ENCODE measurements at regions not wholly inside any gene's neighbourhood (a gene's known extent, or its start where the extent isn't known, plus 50 kb on each side); places are given as distances from the start of the nearest gene placed in this dataset.

DNA sequence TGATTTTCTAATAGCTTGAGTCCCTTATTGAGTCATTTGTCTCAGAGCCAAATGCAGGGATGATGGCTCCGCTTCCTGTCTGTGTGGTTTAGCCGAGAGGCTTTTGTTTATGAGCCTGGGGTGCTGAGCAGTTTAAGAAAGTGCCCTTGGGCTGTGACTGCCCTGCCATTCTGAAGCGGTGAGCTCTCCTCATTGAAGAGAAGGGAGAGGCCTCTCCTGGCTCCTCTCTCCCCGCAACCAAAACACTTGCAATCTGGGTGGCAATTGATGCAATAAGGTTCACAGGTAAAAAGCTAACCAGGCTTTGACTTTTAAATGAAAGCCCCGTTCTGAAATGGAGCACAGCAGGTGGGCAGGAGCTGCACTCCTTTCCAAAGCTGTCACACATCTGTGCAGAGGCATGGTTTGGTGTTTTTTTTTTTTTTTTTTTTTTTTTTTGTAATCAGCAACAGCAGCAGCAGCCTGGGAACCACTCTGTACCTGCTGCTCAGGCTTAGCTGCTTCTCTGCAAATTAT, 403.7 kb downstream of the SIPA1L2 start:
- Histone ChIP-seq H3K27me3 (ENCODE audit: control insufficient read depth, insufficient read depth, low read length, poor library complexity, severe bottlenecking) (peaks cover 4% of the 10 kb centered on the region), H3K4me1 (ENCODE audit: control insufficient read depth, insufficient read depth, low read length) (peaks cover 26% of the 10 kb centered on the region), H3K9me3 (ENCODE audit: control insufficient read depth, low read length) (no peaks in the 10 kb centered on the region), H3K36me3 (ENCODE audit: control insufficient read depth, insufficient read depth, low read length) (no peaks in the 10 kb centered on the region), H3K4me3 (ENCODE audit: insufficient read depth, low read depth, low read length) (no peak overlapping the region), H3K27ac (ENCODE audit: insufficient read depth, low read depth, low read length, poor library complexity, severe bottlenecking) (no peak overlapping the region)
- WGBS, 2 experiments = 3% methylated on average over 5 of the region's 5 CpGs

DNA sequence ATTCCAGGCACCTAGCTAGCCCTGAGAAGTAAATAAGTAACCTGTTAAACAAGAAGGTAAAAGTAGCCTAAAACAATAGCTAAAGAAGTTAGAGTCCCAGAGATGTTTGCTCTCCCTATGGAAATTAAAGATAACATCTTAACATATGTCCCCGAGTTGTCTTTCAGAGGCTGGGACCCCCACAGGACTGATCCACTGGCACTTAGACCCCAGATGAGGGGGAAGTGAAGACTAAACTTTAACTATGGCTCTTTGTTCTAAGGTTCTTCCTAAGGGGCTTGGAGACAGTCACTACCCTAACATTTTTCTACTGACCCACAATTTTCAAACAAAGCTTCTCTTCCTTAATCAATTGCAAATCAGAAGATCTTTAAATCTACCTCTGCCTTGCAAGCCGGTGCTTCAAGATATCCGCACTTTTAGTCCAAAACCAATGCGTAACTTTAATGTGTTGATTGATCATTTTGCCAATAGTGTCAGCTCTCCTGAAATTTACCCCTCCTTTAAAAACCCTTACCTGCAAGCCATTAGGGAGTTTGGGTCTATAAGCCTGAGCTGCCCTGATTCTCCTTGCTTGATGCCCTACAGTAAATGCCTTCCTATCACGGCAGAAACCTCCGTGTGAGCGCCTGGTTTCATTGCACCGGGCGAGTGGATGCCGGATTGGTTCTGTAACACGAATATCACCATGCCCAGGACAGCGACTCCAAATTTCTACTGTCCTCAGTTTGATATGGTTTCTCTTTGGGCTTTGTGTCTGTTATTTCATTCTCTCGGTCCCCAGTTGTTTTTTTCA, 404.4 kb downstream of the SIPA1L2 start:
- H3K4me3 ChIP-seq (ENCODE audit: insufficient read depth, low read depth, low read length) = no peak overlapping the region
- no peaks in the 10 kb centered on the region for H3K36me3 ChIP-seq (ENCODE audit: control insufficient read depth, insufficient read depth, low read length)
- H3K9me3 ChIP-seq (ENCODE audit: control insufficient read depth, low read length) = no peaks in the 10 kb centered on the region
- H3K27me3 ChIP-seq (ENCODE audit: control insufficient read depth, insufficient read depth, low read length, poor library complexity, severe bottlenecking) = peaks cover 4% of the 10 kb centered on the region
- H3K4me1 ChIP-seq (ENCODE audit: control insufficient read depth, insufficient read depth, low read length) = peaks cover 26% of the 10 kb centered on the region
- no peak overlapping the region for H3K27ac ChIP-seq (ENCODE audit: insufficient read depth, low read depth, low read length, poor library complexity, severe bottlenecking)
- 47 to 48% methylated on average over 13 of the region's 13 CpGs for WGBS, 2 experiments

DNA sequence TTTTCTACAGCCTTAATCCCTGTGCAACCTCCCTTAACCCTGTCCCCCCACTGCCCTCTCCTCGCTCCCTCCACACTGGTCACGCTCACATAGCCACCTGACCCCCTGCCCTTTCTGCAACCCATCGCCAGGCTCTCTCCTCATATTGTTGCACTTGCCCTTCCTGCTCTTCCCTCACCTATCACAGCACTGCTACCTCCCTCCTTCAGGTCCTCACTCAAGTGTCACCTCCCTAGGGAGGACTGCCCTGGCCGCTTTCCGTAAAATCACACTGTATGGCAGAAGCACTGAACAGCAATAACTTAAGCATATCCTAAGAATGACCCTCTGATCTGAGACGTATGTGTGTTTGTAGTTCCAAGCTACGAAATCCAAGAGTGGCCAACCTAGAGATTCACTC, 406.0 kb downstream of the SIPA1L2 start:
- H3K9me3 ChIP-seq (ENCODE audit: control insufficient read depth, low read length) = no peaks in the 10 kb centered on the region
- no peaks in the 10 kb centered on the region for H3K36me3 ChIP-seq (ENCODE audit: control insufficient read depth, insufficient read depth, low read length)
- peaks cover 4% of the 10 kb centered on the region for H3K27me3 ChIP-seq (ENCODE audit: control insufficient read depth, insufficient read depth, low read length, poor library complexity, severe bottlenecking)
- H3K4me1 ChIP-seq (ENCODE audit: control insufficient read depth, insufficient read depth, low read length) = peaks cover 26% of the 10 kb centered on the region
- H3K4me3 ChIP-seq (ENCODE audit: insufficient read depth, low read depth, low read length) = no peak overlapping the region
- 93 to 96% methylated on average over 7 of the region's 7 CpGs for WGBS, 2 experiments
- H3K27ac ChIP-seq (ENCODE audit: insufficient read depth, low read depth, low read length, poor library complexity, severe bottlenecking) = no peak overlapping the region

DNA sequence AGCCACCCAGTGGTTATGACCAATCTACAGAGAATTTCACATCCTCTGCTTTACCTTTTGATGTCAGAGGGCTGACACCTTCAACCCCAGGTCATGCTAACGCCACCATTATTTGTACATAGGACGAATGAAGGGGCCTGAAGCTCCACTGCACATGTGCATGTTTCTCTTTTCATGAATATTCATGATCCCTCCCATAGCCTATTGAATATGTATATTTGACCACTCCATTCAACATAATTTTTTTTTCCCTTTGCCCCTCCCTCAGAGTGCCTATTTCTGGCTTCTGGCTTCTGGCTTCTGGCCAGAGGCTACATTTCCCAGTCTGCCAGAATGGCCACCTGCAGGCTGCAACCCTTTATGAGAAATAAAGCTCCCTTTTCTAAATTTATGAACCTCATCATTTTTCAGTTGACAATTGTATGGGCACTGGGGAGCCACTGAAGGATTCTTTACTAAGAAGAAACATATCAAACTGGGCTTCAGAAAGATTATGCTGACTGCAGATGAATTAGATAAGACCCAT, 406.7 kb downstream of the SIPA1L2 start:
- Histone ChIP-seq H3K9me3 (ENCODE audit: control insufficient read depth, low read length) (no peaks in the 10 kb centered on the region), H3K27ac (ENCODE audit: insufficient read depth, low read depth, low read length, poor library complexity, severe bottlenecking) (no peak overlapping the region), H3K4me3 (ENCODE audit: insufficient read depth, low read depth, low read length) (no peak overlapping the region), H3K36me3 (ENCODE audit: control insufficient read depth, insufficient read depth, low read length) (no peaks in the 10 kb centered on the region), H3K27me3 (ENCODE audit: control insufficient read depth, insufficient read depth, low read length, poor library complexity, severe bottlenecking) (peaks cover 4% of the 10 kb centered on the region), H3K4me1 (ENCODE audit: control insufficient read depth, insufficient read depth, low read length) (peaks cover 26% of the 10 kb centered on the region)
- WGBS, 2 experiments = 90 to 94% methylated on average over 2 of the region's 2 CpGs

DNA sequence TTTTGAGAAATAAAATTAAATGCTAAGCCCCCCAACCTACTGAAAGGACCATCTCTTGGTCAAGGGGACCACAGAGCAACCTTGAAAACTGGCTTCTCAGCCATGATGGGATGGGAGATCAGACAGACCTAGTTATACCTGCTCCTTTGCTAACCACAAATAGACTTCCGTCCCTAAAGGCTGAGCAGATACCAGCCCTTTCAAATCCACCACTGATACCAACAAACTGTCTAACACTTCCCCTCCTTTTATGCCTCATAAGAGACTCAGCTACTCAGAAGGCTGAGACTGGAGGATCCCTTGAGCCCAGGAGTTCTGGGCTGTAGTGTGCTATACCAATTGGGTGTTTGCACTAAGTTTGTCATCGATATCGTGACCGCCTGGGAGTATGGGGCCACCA, 407.3 kb downstream of the SIPA1L2 start:
- no peaks in the 10 kb centered on the region for H3K9me3 ChIP-seq (ENCODE audit: control insufficient read depth, low read length)
- H3K4me3 ChIP-seq (ENCODE audit: insufficient read depth, low read depth, low read length) = no peak overlapping the region
- no peaks in the 10 kb centered on the region for H3K36me3 ChIP-seq (ENCODE audit: control insufficient read depth, insufficient read depth, low read length)
- H3K27ac ChIP-seq (ENCODE audit: insufficient read depth, low read depth, low read length, poor library complexity, severe bottlenecking) = no peak overlapping the region
- H3K27me3 ChIP-seq (ENCODE audit: control insufficient read depth, insufficient read depth, low read length, poor library complexity, severe bottlenecking) = peaks cover 4% of the 10 kb centered on the region
- WGBS, 2 experiments = 95 to 96% methylated on average over 4 of the region's 4 CpGs
- peaks cover 25% of the 10 kb centered on the region for H3K4me1 ChIP-seq (ENCODE audit: control insufficient read depth, insufficient read depth, low read length)

DNA sequence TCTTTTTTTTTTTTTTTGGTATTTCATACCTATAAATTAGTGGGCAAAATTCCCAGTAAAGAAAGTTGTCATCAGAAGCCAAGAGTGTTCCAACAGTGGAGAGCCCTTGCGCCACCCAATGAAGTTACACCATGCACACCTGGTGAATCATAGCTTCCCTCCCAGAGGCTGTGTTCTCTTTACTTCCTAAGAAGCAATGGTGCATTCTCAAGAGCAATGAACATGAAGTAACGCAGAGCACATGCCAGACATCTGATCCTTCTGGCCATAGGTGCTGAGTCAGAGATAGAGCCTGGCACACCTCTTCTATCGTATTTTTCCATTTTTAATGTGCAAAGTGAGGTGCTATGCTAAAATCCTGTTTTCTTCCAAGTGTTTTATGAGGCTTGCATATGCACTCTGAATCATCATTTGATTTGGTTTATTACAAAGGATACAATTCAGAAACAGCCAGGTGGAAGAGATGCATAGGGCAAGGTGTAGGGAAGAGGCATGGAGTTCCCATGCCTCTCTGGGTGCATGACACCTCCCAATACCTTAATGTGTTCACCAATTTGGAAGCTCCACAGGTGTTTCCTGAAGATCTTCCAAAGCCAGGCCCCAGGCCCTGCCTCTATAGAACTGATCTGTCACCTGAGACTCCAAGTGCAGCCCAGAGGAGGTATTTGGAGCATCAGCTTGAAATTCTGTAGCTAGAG, 408.0 kb downstream of the SIPA1L2 start:
- no peaks in the 10 kb centered on the region for H3K36me3 ChIP-seq (ENCODE audit: control insufficient read depth, insufficient read depth, low read length)
- H3K27me3 ChIP-seq (ENCODE audit: control insufficient read depth, insufficient read depth, low read length, poor library complexity, severe bottlenecking) = peaks cover 4% of the 10 kb centered on the region
- H3K4me1 ChIP-seq (ENCODE audit: control insufficient read depth, insufficient read depth, low read length) = peaks cover 18% of the 10 kb centered on the region
- 97 to 99% methylated on average over 3 of the region's 3 CpGs for WGBS, 2 experiments
- H3K4me3 ChIP-seq (ENCODE audit: insufficient read depth, low read depth, low read length) = no peak overlapping the region
- H3K27ac ChIP-seq (ENCODE audit: insufficient read depth, low read depth, low read length, poor library complexity, severe bottlenecking) = no peak overlapping the region
- H3K9me3 ChIP-seq (ENCODE audit: control insufficient read depth, low read length) = no peaks in the 10 kb centered on the region

DNA sequence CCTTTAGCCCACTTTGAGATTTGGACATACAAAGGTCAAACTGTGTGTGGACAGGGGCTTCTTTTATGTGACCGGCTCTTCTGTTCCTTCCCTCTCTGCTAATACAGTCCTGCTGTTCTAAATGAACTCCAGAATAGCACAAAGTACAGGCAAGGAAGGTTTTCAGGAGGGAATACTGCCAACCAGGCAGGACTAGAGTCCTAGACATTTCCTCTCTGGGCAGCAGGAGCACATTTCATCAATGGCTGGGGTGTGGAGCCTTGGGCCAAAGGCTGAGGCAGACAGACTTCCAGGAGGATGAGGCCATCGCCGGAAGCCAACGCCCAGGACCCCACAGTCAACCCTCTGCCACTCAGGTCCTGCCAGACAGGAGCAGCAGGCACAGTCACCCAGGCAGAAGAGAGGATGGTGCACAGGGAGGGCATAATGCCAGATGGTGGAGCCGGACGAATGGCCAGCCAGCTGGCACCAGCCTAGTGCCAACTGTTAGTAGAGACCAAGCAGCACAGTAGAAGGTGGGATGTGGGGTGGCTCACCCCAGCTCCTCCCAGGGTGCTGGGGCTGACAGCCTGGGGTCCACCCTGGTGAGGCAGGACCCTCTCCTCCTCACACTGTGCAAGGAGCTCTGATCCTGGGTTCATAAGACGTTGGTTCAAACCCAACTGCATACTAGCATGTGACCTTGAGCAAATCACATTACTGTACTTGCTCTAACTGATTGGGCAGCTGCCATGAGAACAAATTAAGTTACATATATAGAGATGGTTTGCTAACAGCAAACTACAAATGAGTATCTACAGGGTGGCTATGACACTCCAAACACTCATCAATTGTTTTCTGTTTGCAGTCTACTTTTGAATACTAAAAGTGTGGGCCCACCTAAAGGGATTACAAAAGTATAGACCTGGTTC, 410.7 kb downstream of the SIPA1L2 start:
- WGBS, 2 experiments = 94% methylated on average over 7 of the region's 7 CpGs
- H3K27me3 ChIP-seq (ENCODE audit: control insufficient read depth, insufficient read depth, low read length, poor library complexity, severe bottlenecking) = no peaks in the 10 kb centered on the region
- H3K36me3 ChIP-seq (ENCODE audit: control insufficient read depth, insufficient read depth, low read length) = no peaks in the 10 kb centered on the region
- no peak overlapping the region for H3K27ac ChIP-seq (ENCODE audit: insufficient read depth, low read depth, low read length, poor library complexity, severe bottlenecking)
- H3K4me1 ChIP-seq (ENCODE audit: control insufficient read depth, insufficient read depth, low read length) = no peaks in the 10 kb centered on the region
- no peak overlapping the region for H3K4me3 ChIP-seq (ENCODE audit: insufficient read depth, low read depth, low read length)
- no peaks in the 10 kb centered on the region for H3K9me3 ChIP-seq (ENCODE audit: control insufficient read depth, low read length)

DNA sequence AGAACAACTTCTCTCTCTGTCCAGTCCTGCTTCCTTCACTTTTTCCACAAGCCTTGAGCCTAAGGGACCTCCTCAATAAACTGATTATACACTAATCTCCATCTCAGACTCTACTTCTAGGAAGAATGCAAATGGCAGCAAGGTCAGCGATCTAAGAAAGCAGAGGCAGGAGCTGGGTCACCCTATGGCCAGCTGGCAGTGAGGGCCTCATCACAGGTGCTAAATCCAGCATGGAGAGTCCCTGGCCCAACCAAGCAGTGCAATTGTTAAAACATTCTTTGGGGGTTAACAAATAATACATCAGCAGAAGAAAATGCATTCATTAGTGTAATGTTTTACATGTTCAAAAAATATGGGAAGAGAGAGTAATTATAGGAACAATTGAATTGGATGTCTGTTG, 416.0 kb downstream of the SIPA1L2 start:
- no peak overlapping the region for H3K27ac ChIP-seq (ENCODE audit: insufficient read depth, low read depth, low read length, poor library complexity, severe bottlenecking)
- H3K27me3 ChIP-seq (ENCODE audit: control insufficient read depth, insufficient read depth, low read length, poor library complexity, severe bottlenecking) = no peaks in the 10 kb centered on the region
- H3K4me1 ChIP-seq (ENCODE audit: control insufficient read depth, insufficient read depth, low read length) = peaks cover 16% of the 10 kb centered on the region
- H3K4me3 ChIP-seq (ENCODE audit: insufficient read depth, low read depth, low read length) = no peak overlapping the region
- 96 to 97% methylated on average over 1 of the region's 1 CpG for WGBS, 2 experiments
- no peaks in the 10 kb centered on the region for H3K9me3 ChIP-seq (ENCODE audit: control insufficient read depth, low read length)
- no peaks in the 10 kb centered on the region for H3K36me3 ChIP-seq (ENCODE audit: control insufficient read depth, insufficient read depth, low read length)

DNA sequence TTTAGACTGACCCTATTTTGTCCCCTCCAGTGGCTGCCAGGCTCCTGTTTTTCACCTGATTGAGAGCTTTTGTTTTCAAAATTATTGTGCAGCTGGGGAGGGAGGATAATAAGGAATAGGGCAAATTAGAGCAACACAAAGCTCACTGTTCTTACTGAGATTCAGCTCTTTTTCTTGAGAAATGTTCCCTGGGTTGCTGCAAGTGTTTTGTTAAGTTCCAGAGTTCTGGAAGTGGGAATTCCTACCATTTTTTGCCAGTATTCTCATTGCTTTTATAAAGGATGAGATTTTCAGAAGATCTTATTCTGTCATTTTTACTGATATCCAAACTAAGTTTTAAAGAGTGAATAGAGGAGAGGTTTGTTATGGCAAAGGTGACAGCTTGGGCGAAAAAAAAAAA, 417.7 kb downstream of the SIPA1L2 start:
- Histone ChIP-seq H3K27me3 (ENCODE audit: control insufficient read depth, insufficient read depth, low read length, poor library complexity, severe bottlenecking) (no peaks in the 10 kb centered on the region), H3K27ac (ENCODE audit: insufficient read depth, low read depth, low read length, poor library complexity, severe bottlenecking) (no peak overlapping the region), H3K4me3 (ENCODE audit: insufficient read depth, low read depth, low read length) (no peak overlapping the region), H3K36me3 (ENCODE audit: control insufficient read depth, insufficient read depth, low read length) (no peaks in the 10 kb centered on the region), H3K4me1 (ENCODE audit: control insufficient read depth, insufficient read depth, low read length) (peaks cover 16% of the 10 kb centered on the region), H3K9me3 (ENCODE audit: control insufficient read depth, low read length) (no peaks in the 10 kb centered on the region)
- 88 to 90% methylated on average over 1 of the region's 1 CpG for WGBS, 2 experiments
